GM12892 (cell line): ENCODE measurements at regions not wholly inside any gene's neighbourhood (a gene's known extent, or its start where the extent isn't known, plus 50 kb on each side); places are given as distances from the start of the nearest gene placed in this dataset.

Experiments used
- POLR2AphosphoS5 ChIP-seq: IDR thresholded peaks from 2 replicates; pipeline ENCODE4 v1.6.1; 2011; ENCODE audit warnings: low read depth, low read length, control low read depth
- TAF1 ChIP-seq: IDR thresholded peaks from 2 replicates; pipeline ENCODE4 v1.6.1; 2011; ENCODE audit warnings: low read depth, mild to moderate bottlenecking, control low read depth, low read length, borderline replicate concordance

GRCh38 chr17:79465681-79466025 lies 145.2 kb downstream of the RBFOX3 start:
- no peak for TF ChIP-seq TAF1
- TF ChIP-seq POLR2AphosphoS5: no peak
